ENCODE measurements at regions not wholly inside any gene's neighbourhood (a gene's known extent, or its start where the extent isn't known, plus 50 kb on each side); places are given as distances from the start of the nearest gene placed in this dataset.

DNA sequence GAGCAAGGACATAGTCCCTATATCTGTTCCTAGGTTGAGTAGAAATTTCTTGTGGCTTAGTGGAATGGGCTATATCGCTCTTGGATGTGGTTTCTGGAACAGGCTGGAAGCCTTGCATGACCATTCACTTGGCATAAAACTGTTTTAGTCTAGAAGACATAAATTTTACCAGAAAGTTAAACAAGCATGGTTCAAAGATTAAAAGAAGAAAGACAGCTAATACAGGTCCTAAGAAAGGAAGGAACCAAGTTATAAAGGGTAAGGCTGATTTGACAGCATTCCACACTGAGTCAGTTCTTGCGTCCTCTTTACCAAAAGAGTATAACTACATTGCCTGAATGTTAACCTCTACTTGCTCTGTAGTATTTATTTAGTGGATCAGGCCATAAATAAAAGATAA lies 724.2 kb downstream of the SORCS1 start:
- no TSS peak for BruUV-seq (replicated peaks)
- CTCF ChIA-PET: no interaction called here
- POLR2A ChIA-PET: no interaction called here

More for the DNA sequence above, 724.2 kb downstream of the SORCS1 start:
- H3K4me3 ChIP-seq (replicated peaks in 1 of 3; ENCODE audit: insufficient read depth in 1 of 3, low read depth in 1 of 3, low read length in 3 of 3): no peak overlapping the region
- no peaks in the 10 kb centered on the region for H3K79me2 ChIP-seq (ENCODE audit: control insufficient read depth, insufficient read depth, low read length)
- FAIRE-seq (no peak), DNase-seq (ENCODE audit: low read depth, low spot score) (no peak)
- no peaks in the 10 kb centered on the region for H3K9me3 ChIP-seq (replicated peaks; ENCODE audit: control insufficient read depth, insufficient read depth, low read length)
- intact Hi-C loops (cut with micrococcal nuclease) (no loop called here), dilution Hi-C loops (cut with MboI; ENCODE audit: extremely low pct_ligation_motif_present, low sequenced_read_pairs) (no loop called here)
- H3K27ac ChIP-seq (ENCODE audit: insufficient read depth, low read depth, low read length): no peak overlapping the region
- no peaks in the 10 kb centered on the region for H3K4me1 ChIP-seq (ENCODE audit: control insufficient read depth, extremely low read depth, insufficient read depth, low read length)
- H2AFZ ChIP-seq (ENCODE audit: low read depth, low read length): no peak overlapping the region
- H3K4me2 ChIP-seq (ENCODE audit: insufficient read depth, low read length): no peak overlapping the region
- no peaks in the 10 kb centered on the region for H4K20me1 ChIP-seq (replicated peaks; ENCODE audit: control insufficient read depth, extremely low read depth, insufficient read depth, low read length)
- TF ChIP-seq JUN (IDR thresholded peaks at IDR 0.05; ENCODE audit: borderline replicate concordance, insufficient read depth, insufficient read length, low read depth) (no peak), POLR2AphosphoS5 (IDR thresholded peaks at IDR 0.05; ENCODE audit: insufficient read depth, low read depth, low read length) (no peak), GATA2 (IDR thresholded peaks at IDR 0.05; ENCODE audit: insufficient read depth, insufficient read length, low read depth, low read length) (no peak), MAX (IDR thresholded peaks at IDR 0.05; ENCODE audit: insufficient read depth, insufficient read length) (no peak), FOS (IDR thresholded peaks at IDR 0.05; ENCODE audit: borderline replicate concordance, insufficient read depth, low read length) (no peak), MYC (IDR thresholded peaks at IDR 0.05; ENCODE audit: low read depth, low read length) (no peak), EZH2 (IDR thresholded peaks at IDR 0.05; ENCODE audit: borderline replicate concordance, low read depth, low read length, severe bottlenecking) (no peak)
- TF ChIP-seq, protein P1, sequence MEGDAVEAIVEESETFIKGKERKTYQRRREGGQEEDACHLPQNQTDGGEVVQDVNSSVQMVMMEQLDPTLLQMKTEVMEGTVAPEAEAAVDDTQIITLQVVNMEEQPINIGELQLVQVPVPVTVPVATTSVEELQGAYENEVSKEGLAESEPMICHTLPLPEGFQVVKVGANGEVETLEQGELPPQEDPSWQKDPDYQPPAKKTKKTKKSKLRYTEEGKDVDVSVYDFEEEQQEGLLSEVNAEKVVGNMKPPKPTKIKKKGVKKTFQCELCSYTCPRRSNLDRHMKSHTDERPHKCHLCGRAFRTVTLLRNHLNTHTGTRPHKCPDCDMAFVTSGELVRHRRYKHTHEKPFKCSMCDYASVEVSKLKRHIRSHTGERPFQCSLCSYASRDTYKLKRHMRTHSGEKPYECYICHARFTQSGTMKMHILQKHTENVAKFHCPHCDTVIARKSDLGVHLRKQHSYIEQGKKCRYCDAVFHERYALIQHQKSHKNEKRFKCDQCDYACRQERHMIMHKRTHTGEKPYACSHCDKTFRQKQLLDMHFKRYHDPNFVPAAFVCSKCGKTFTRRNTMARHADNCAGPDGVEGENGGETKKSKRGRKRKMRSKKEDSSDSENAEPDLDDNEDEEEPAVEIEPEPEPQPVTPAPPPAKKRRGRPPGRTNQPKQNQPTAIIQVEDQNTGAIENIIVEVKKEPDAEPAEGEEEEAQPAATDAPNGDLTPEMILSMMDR (IDR thresholded peaks at IDR 0.05; ENCODE audit: extremely low read depth in 1 of 2, insufficient read depth in 1 of 2, low read depth in 1 of 2, low read length in 2 of 2): no peak
- H3K27me3 ChIP-seq (ENCODE audit: control insufficient read depth in 2 of 2, insufficient read depth in 2 of 2, low read length in 2 of 2): no peaks in the 10 kb centered on the region
- H3K36me3 ChIP-seq (ENCODE audit: control insufficient read depth in 2 of 2, extremely low read depth in 1 of 2, insufficient read depth in 2 of 2, low read length in 2 of 2): no peaks in the 10 kb centered on the region
- H3K9me1 ChIP-seq (replicated peaks; ENCODE audit: control insufficient read depth, extremely low read depth, insufficient read depth, low read length): no peaks in the 10 kb centered on the region
- no peak overlapping the region for H3K9ac ChIP-seq (replicated peaks; ENCODE audit: extremely low read depth, insufficient read depth, low read length)

All from endothelial cell of umbilical vein (primary cell).